B cell (primary cell): ENCODE measurements at regions not wholly inside any gene's neighbourhood (a gene's known extent, or its start where the extent isn't known, plus 50 kb on each side); places are given as distances from the start of the nearest gene placed in this dataset.

ENCODE experiments used
- ATAC-seq: fragments of 200-7000 bp; cut with Tn5 transposase; one replicate; pipeline ENCODE4 v1.10.0; 2021; ENCODE audit warnings: low read depth, mild to moderate bottlenecking, moderate number of reproducible peaks, moderate library complexity
- CTCF ChIA-PET: fragments of 350-600 bp; sonication (Branson Sonifier 250); formaldehyde crosslinking; loops from one replicate; lab custom pipeline; 2021; ENCODE audit warnings: antibody characterized with exemption, inconsistent platforms; lab: Charles Lee
- POLR2A ChIA-PET: fragments of 350-600 bp; sonication (Branson Sonifier 250); formaldehyde crosslinking; loops from one replicate; lab custom pipeline; 2021; ENCODE audit warnings: antibody characterized with exemption; lab: Charles Lee
- DNase-seq: peaks from one replicate; pipeline ENCODE4 v3.0.0; 2013
- H2AFZ ChIP-seq: 2 replicates; pipeline ENCODE4 v1.6.1; 2012; ENCODE audit warnings: mild to moderate bottlenecking, low read depth, low read length; ENCODE audit not compliant: insufficient read depth, poor library complexity, severe bottlenecking
- H3K27ac ChIP-seq, 2 donors: 1 replicate in 1 of 2; 2 replicates in 1 of 2; pipeline ENCODE4 v1.5.1; 2012 to 2013; ENCODE audit warnings: low read length in 2 of 2, mild to moderate bottlenecking in 2 of 2, moderate library complexity in 1 of 2
- H3K27me3 ChIP-seq, 4 experiments: fragments of 200-600 bp in 1 of 4; sonication (generic) in 1 of 4; replicated peaks in 1 of 4; 1 replicate in 2 of 4; 2 replicates in 2 of 4; pipeline versions ENCODE4 v1.6.1 to v1.7.0; 2013 to 2016; ENCODE audit warnings: low read length in 3 of 4, mild to moderate bottlenecking in 2 of 4, mixed read lengths in 1 of 4, moderate library complexity in 1 of 4; ENCODE audit not compliant: insufficient read depth in 4 of 4, control insufficient read depth in 3 of 4; ENCODE audit errors: control extremely low read depth in 1 of 4
- H3K36me3 ChIP-seq, 2 experiments: replicated peaks in 1 of 2; 1 replicate in 1 of 2; 2 replicates in 1 of 2; pipeline versions ENCODE4 v1.6.1 to v1.7.1; 2013; ENCODE audit warnings: low read length in 1 of 2; ENCODE audit not compliant: insufficient read depth in 2 of 2, control insufficient read depth in 1 of 2; ENCODE audit errors: control extremely low read depth in 1 of 2, extremely low read depth in 1 of 2
- H3K4me1 ChIP-seq, 2 donors: fragments of 200-600 bp in 1 of 2; sonication (generic) in 1 of 2; 1 replicate in 1 of 2; 2 replicates in 1 of 2; pipeline versions ENCODE4 v1.5.1 to v1.6.1; 2013 to 2017; ENCODE audit warnings: low read length in 2 of 2; ENCODE audit not compliant: control insufficient read depth in 2 of 2, insufficient read depth in 2 of 2
- H3K4me2 ChIP-seq: replicated peaks from 2 replicates; pipeline ENCODE3; 2012; ENCODE audit warnings: mild to moderate bottlenecking, low read depth, low read length; ENCODE audit not compliant: poor library complexity, severe bottlenecking
- H3K4me3 ChIP-seq, 5 experiments: fragments of 200-600 bp in 1 of 5; sonication (generic) in 1 of 5; 1 replicate in 3 of 5; 2 replicates in 2 of 5; pipeline versions ENCODE4 v1.5.1 to v1.7.0; 2011 to 2016; ENCODE audit warnings: low read length in 4 of 5, mild to moderate bottlenecking in 4 of 5, low read depth in 2 of 5, control low read depth in 1 of 5, moderate library complexity in 1 of 5; ENCODE audit not compliant: insufficient read depth in 1 of 5; ENCODE audit errors: control extremely low read depth in 1 of 5, extremely low read depth in 1 of 5
- H3K79me2 ChIP-seq: fragments of 200-600 bp; sonication (generic); one replicate; pipeline ENCODE4 v1.6.0; 2016; ENCODE audit warnings: low read length; ENCODE audit not compliant: control insufficient read depth, insufficient read depth
- H3K9ac ChIP-seq: fragments of 200-600 bp; sonication (generic); 2 replicates; pipeline ENCODE4 v1.6.1; 2017; ENCODE audit warnings: mild to moderate bottlenecking, low read length, moderate library complexity
- H3K9me3 ChIP-seq, 3 donors: one replicate each; pipeline versions ENCODE4 v1.6.1 to v1.7.1; 2013; ENCODE audit warnings: low read length in 2 of 3; ENCODE audit not compliant: control insufficient read depth in 2 of 3, insufficient read depth in 1 of 3; ENCODE audit errors: control extremely low read depth in 1 of 3
- H4K20me1 ChIP-seq: 2 replicates; pipeline ENCODE4 v1.6.0; 2012; ENCODE audit warnings: mild to moderate bottlenecking, low read length; ENCODE audit not compliant: insufficient read depth, control insufficient read depth, poor library complexity, severe bottlenecking
- H3K27ac Mint-ChIP-seq: one replicate; pipeline ENCODE4 v1.8.0; 2021; ENCODE audit warnings: mixed read lengths
- H3K27me3 Mint-ChIP-seq: one replicate; pipeline ENCODE4 v1.8.0; 2021; ENCODE audit warnings: mixed read lengths
- H3K4me1 Mint-ChIP-seq: one replicate; pipeline ENCODE4 v1.8.0; 2021; ENCODE audit warnings: mixed read lengths
- H3K4me3 Mint-ChIP-seq: one replicate; pipeline ENCODE4 v1.8.0; 2021; ENCODE audit warnings: mixed read lengths
- H3K9me3 Mint-ChIP-seq: one replicate; pipeline ENCODE4 v1.8.0; 2022; ENCODE audit warnings: mixed read lengths; ENCODE audit not compliant: insufficient read depth
- CTCF ChIP-seq: fragments of 200-600 bp; IDR thresholded peaks from one replicate; pipeline ENCODE4 v1.8.0; 2022; ENCODE audit warnings: antibody characterized with exemption, mild to moderate bottlenecking
- EZH2 ChIP-seq: IDR thresholded peaks from 2 replicates; pipeline ENCODE4 v1.6.1; 2012; ENCODE audit warnings: borderline replicate concordance, low read depth, mild to moderate bottlenecking, moderate library complexity, low read length; ENCODE audit not compliant: insufficient read depth, poor library complexity, severe bottlenecking
- WGBS: methylation state at CpG from one replicate; pipeline ENCODE4 v1.1.5; 2013; ENCODE audit warnings: missing lambda C conversion rate; ENCODE audit not compliant: insufficient coverage; 5-methylcytosine and 5-hydroxymethylcytosine counted together
- intact Hi-C: fragments of 100-400 bp; cut with micrococcal nuclease; formaldehyde crosslinking; loops from one replicate; pipeline ENCODE4 v1.10.0; 2022

GRCh38 chr13:74398599-74398998 lies 264.4 kb upstream of the KLF12 start:
- TF ChIP-seq EZH2: no peak
- no peak for TF ChIP-seq CTCF
- Mint-ChIP-seq H3K4me1 (no peaks in the 10 kb centered on the region), H3K9me3 (peaks cover 7% of the 10 kb centered on the region), H3K27me3 (peaks cover 8% of the 10 kb centered on the region), H3K4me3 (no peak overlapping the region), H3K27ac (no peak overlapping the region)
- H3K27ac ChIP-seq: no peak overlapping the region
- no peaks in the 10 kb centered on the region for H3K79me2 ChIP-seq
- H3K36me3 ChIP-seq: no peaks in the 10 kb centered on the region
- ChIA-PET POLR2A (no interaction called here), CTCF (no interaction called here)
- H3K9me3 ChIP-seq: peaks cover 0 to 3% (median 0%) of the 10 kb centered on the region in 3 donors
- no peak overlapping the region for H3K9ac ChIP-seq
- intact Hi-C loops: no loop called here
- no peaks in the 10 kb centered on the region for H4K20me1 ChIP-seq
- no peak for ATAC-seq
- no peak overlapping the region for H2AFZ ChIP-seq
- no peak for DNase-seq
- H3K4me3 ChIP-seq: no peak overlapping the region
- H3K4me1 ChIP-seq: no peaks in the 10 kb centered on the region
- H3K27me3 ChIP-seq: no peaks in the 10 kb centered on the region
- no peak overlapping the region for H3K4me2 ChIP-seq
- 71% methylated on average over 1 of the region's 4 CpGs for WGBS

DNA sequence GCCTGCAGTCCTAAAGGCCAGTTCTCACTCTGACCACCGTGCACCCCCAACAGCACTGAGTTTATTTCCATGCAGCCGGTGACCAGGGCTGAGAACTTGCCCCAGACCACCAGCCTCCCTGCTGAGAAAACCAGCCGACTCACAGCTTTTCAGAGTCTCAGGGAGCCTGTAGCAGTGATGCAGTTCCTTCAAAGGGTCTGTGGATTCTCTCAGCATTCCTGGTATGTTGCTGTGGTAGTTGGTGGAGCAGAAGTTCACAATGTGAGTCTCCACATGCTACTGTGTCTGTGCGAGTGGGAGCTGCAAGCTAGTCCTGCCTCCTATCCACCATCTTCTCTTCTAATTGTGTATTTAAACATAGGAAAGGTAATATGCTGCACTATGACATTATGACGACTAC lies 254.9 kb upstream of the KLF12 start:
- Histone ChIP-seq H3K36me3 (no peaks in the 10 kb centered on the region), H3K4me3 (no peak overlapping the region), H3K9me3 (peaks cover 0 to 1% (median 0%) of the 10 kb centered on the region in 3 donors), H3K9ac (no peak overlapping the region), H3K27me3 (no peaks in the 10 kb centered on the region), H3K27ac (no peak overlapping the region), H3K79me2 (no peaks in the 10 kb centered on the region), H3K4me1 (no peaks in the 10 kb centered on the region), H4K20me1 (no peaks in the 10 kb centered on the region), H3K4me2 (no peak overlapping the region), H2AFZ (no peak overlapping the region)
- TF ChIP-seq CTCF (no peak), EZH2 (no peak)
- no peak overlapping the region for H3K27ac Mint-ChIP-seq
- H3K27me3 Mint-ChIP-seq: peaks cover 18% of the 10 kb centered on the region
- WGBS: 97% methylated on average over 3 of the region's 5 CpGs
- ChIA-PET CTCF (no interaction called here), POLR2A (no interaction called here)
- no peak for ATAC-seq
- H3K4me1 Mint-ChIP-seq: no peaks in the 10 kb centered on the region
- DNase-seq: no peak
- H3K4me3 Mint-ChIP-seq: no peak overlapping the region
- intact Hi-C loops: no loop called here
- no peaks in the 10 kb centered on the region for H3K9me3 Mint-ChIP-seq
